Transverse colon (tissue), 4 donors: ENCODE measurements at regions not wholly inside any gene's neighbourhood (a gene's known extent, or its start where the extent isn't known, plus 50 kb on each side); places are given as distances from the start of the nearest gene placed in this dataset.

Experiments used
- DNase-seq: peaks from one replicate; pipeline ENCODE4 v3.0.0-alpha.2; 2019
- H3K27ac ChIP-seq, 4 donors: fragments of 200-600 bp; sonication (generic); 2 replicates each; pipeline ENCODE4 v1.5.1; 2016 to 2018; ENCODE audit warnings: inconsistent platforms in 4 of 4
- H3K27me3 ChIP-seq: fragments of 200-600 bp; sonication (generic); 2 replicates; pipeline ENCODE4 v1.5.1; 2017; ENCODE audit warnings: inconsistent platforms
- H3K36me3 ChIP-seq, 4 donors: fragments of 200-600 bp; sonication (generic); 2 replicates each; pipeline ENCODE4 v1.5.1; 2017 to 2019; ENCODE audit warnings: inconsistent platforms in 4 of 4
- H3K4me1 ChIP-seq, 4 donors: fragments of 200-600 bp; sonication (generic); 2 replicates each; pipeline ENCODE4 v1.5.1; 2017 to 2020; ENCODE audit warnings: inconsistent platforms in 4 of 4
- H3K4me3 ChIP-seq, 4 donors: fragments of 200-600 bp; sonication (generic); 1 replicate in 1 of 4; 2 replicates in 3 of 4; pipeline versions ENCODE4 v1.5.1 to v1.6.1; 2017 to 2019; ENCODE audit warnings: inconsistent platforms in 4 of 4
- H3K9me3 ChIP-seq, 2 donors: fragments of 200-600 bp; sonication (generic); 2 replicates each; pipeline ENCODE4 v1.5.1; 2017 to 2019; ENCODE audit warnings: inconsistent platforms in 2 of 2
- EP300 ChIP-seq: sonication (generic); formaldehyde crosslinking; IDR thresholded peaks from one replicate; pipeline ENCODE4 v1.6.1; 2017; ENCODE audit warnings: antibody characterized with exemption, low read depth
- POLR2A ChIP-seq: fragments of 450-650 bp; IDR thresholded peaks from one replicate; pipeline ENCODE4 v1.6.1; 2016; ENCODE audit warnings: antibody characterized with exemption, mild to moderate bottlenecking, moderate library complexity
- POLR2AphosphoS5 ChIP-seq, 3 donors: sonication (generic); formaldehyde crosslinking; IDR thresholded peaks; one replicate each; pipeline ENCODE4 v1.6.1; 2016; ENCODE audit warnings: antibody characterized with exemption in 3 of 3
- WGBS, 2 donors: methylation state at CpG; one replicate each; pipeline ENCODE4 v1.1.5; 2018; ENCODE audit warnings: low coverage in 1 of 2; 5-methylcytosine and 5-hydroxymethylcytosine counted together
- in situ Hi-C, 4 donors: fragments of 200-750 bp; cut with MboI; loops; one replicate each; pipeline versions ENCODE4 v1.15.0 to v1.15.1; 2017; ENCODE audit warnings: low sequenced_read_pairs in 3 of 4, low pct_ligation_motif_present in 1 of 4, low pct_unique_long_range_greater_than_20kb in 1 of 4
- intact Hi-C: fragments of 100-400 bp; cut with DNase I; formaldehyde crosslinking; loops from one replicate; pipeline ENCODE4 v1.15.1; 2023; ENCODE audit warnings: low total_unique reads
- TF ChIP-seq, protein P1 (sequence below), 5 experiments: fragments of 200-600 bp in 3 of 5; fragments of 450-650 bp in 2 of 5; sonication (generic) in 3 of 5; IDR thresholded peaks; 1 replicate in 2 of 5; 2 replicates in 3 of 5; pipeline ENCODE4 v1.5.1; 2016 to 2017; ENCODE audit warnings: antibody characterized with exemption in 5 of 5, inconsistent platforms in 3 of 5, mild to moderate bottlenecking in 2 of 5, moderate library complexity in 1 of 5

DNA sequence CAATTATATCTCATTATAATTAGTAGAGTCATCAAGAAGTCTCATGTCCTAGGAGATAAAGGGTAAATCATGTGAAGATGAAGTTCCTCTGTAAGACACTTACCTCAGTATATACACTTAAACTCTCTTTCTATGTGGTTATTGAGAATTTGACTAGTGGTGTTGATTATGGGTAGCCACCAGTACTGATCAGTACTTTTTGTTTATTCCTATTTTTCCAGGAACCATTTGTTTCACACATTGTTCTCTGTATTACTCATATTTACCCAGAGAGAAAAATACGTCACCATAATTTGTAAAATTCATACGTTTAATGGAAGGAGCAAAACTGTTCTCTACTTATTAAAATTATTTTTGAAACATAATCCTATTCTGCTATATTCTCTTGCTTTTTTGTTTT lies 55.8 kb upstream of the PRDM8 start:
- in situ Hi-C loops: no loop called here
- intact Hi-C loops: no loop called here
- no peaks in the 10 kb centered on the region for H3K27me3 ChIP-seq
- no peak overlapping the region for H3K27ac ChIP-seq
- DNase-seq: no peak
- TF ChIP-seq, protein P1, sequence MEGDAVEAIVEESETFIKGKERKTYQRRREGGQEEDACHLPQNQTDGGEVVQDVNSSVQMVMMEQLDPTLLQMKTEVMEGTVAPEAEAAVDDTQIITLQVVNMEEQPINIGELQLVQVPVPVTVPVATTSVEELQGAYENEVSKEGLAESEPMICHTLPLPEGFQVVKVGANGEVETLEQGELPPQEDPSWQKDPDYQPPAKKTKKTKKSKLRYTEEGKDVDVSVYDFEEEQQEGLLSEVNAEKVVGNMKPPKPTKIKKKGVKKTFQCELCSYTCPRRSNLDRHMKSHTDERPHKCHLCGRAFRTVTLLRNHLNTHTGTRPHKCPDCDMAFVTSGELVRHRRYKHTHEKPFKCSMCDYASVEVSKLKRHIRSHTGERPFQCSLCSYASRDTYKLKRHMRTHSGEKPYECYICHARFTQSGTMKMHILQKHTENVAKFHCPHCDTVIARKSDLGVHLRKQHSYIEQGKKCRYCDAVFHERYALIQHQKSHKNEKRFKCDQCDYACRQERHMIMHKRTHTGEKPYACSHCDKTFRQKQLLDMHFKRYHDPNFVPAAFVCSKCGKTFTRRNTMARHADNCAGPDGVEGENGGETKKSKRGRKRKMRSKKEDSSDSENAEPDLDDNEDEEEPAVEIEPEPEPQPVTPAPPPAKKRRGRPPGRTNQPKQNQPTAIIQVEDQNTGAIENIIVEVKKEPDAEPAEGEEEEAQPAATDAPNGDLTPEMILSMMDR (IDR thresholded peaks at IDR 0.05): no peak
- TF ChIP-seq POLR2AphosphoS5 (IDR thresholded peaks at IDR 0.05): no peak
- H3K36me3 ChIP-seq: no peaks in the 10 kb centered on the region
- H3K4me3 ChIP-seq: no peak overlapping the region
- WGBS, 2 donors: 74 to 86% methylated on average over 2 of the region's 2 CpGs
- H3K4me1 ChIP-seq: peaks cover 0 to 16% (median 2%) of the 10 kb centered on the region in 4 donors
- no peaks in the 10 kb centered on the region for H3K9me3 ChIP-seq

DNA sequence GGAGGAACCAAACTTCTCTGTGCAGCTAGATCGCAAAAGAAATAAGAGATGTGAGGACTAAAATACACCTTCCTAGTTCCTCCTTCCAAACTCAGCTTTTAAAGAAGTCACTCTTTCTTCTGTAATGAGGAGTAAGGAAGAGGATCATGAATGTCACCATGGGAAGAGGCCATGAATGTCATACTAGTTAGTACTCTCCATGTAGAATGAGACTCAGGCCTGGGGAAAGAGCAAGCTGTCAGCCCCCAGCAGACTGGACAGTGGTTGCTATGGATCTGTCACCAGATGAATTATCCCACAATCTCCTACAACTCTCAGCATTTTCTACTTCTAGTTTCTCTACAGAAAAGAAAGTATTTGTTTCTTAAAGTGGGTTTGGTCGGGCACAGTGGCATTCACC lies 57.1 kb upstream of the PRDM8 start:
- peaks cover 0 to 27% (median 2%) of the 10 kb centered on the region in 4 donors for H3K4me1 ChIP-seq
- H3K4me3 ChIP-seq: no peak overlapping the region
- H3K27me3 ChIP-seq: no peaks in the 10 kb centered on the region
- H3K36me3 ChIP-seq: no peaks in the 10 kb centered on the region
- no peaks in the 10 kb centered on the region for H3K9me3 ChIP-seq
- in situ Hi-C loops (no loop called here), intact Hi-C loops (no loop called here)
- WGBS, 2 donors: 64 to 95% methylated on average over 2 of the region's 2 CpGs
- DNase-seq: no peak
- TF ChIP-seq, protein P1 (IDR thresholded peaks at IDR 0.05): no peak
- TF ChIP-seq POLR2A (no peak), POLR2AphosphoS5 (IDR thresholded peaks at IDR 0.05) (no peak), EP300 (no peak)
- no peak overlapping the region for H3K27ac ChIP-seq

DNA sequence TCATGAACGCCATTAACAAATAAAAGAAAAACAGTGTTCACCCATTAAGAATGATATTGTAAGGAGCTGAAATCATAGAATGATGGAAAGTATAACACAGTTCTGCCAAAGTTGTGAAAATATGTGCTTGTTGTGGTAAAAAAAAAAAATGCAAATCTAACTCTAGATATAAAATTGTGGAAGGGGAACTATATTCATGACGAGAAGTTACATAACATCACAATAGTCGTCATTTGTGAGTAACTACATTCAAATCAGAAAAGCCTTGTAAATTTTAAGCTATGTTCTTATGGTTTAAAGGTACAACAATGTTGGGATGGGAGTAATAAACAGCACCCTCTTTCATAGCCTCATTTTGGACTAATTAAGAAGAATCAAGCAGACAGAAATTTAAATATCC lies 57.6 kb upstream of the PRDM8 start:
- H3K27ac ChIP-seq: no peak overlapping the region
- no peak for DNase-seq
- H3K27me3 ChIP-seq: no peaks in the 10 kb centered on the region
- H3K36me3 ChIP-seq: no peaks in the 10 kb centered on the region
- intact Hi-C loops (no loop called here), in situ Hi-C loops (no loop called here)
- no peak overlapping the region for H3K4me3 ChIP-seq
- H3K9me3 ChIP-seq: no peaks in the 10 kb centered on the region
- H3K4me1 ChIP-seq: peaks cover 0 to 28% (median 2%) of the 10 kb centered on the region in 4 donors
- 73 to 79% methylated on average over 2 to 3 of the region's 3 CpGs for WGBS, 2 donors
- TF ChIP-seq EP300 (no peak), POLR2A (no peak), POLR2AphosphoS5 (IDR thresholded peaks at IDR 0.05) (no peak)
- TF ChIP-seq, protein P1 (IDR thresholded peaks at IDR 0.05): no peak

DNA sequence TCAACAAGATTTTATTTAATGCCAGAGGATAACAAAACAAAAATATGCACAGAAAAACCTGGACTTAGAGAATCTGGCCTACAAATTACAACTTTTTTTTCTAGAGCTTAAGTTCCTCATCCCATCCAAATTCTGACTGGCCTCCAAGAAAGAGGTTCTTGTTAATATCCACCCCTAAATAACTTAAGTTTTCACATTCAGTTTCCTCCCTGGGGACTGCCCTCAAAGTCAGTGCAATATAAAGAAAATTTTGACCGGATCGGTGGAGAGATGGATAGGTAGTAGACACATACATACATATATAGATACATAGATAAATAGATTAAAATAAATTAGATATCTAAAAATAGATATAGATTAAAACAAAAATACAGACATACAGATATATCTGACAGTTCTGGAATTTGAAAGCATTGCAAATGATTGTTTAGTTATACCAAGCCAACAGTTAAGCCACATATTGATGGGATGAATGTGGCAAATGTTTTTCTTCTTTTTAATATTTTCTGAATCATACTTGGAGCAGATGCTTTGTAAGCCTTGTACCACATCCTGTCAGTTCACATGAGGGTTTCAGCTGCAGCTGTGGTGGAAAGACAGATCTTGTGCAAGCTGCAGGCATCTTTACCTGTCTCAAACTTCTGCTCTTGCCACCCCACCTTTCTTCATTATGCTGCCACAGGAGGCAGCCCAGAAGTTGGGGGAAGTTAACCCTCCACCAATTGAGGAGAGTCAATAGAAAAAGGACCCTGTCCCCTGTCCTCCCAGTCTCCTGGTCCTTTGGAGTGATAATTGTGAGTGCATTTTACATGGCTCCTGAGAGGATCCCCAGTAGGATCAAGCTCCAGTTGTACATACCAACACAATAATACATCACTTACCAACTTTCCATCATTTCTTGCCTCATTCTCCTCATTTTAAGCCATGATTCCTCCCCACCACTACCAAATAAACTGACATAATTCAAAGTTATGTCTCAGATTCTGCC lies 58.5 kb upstream of the PRDM8 start:
- no peak overlapping the region for H3K4me3 ChIP-seq
- peak overlapping the region in 1 of 4 donors; percentile 9 for H3K27ac ChIP-seq
- TF ChIP-seq POLR2AphosphoS5 (IDR thresholded peaks at IDR 0.05) (no peak), EP300 (no peak), POLR2A (no peak)
- TF ChIP-seq, protein P1 (IDR thresholded peaks at IDR 0.05): no peak
- H3K27me3 ChIP-seq: no peaks in the 10 kb centered on the region
- peaks cover 0 to 28% (median 2%) of the 10 kb centered on the region in 4 donors for H3K4me1 ChIP-seq
- H3K36me3 ChIP-seq: no peaks in the 10 kb centered on the region
- in situ Hi-C loops (no loop called here), intact Hi-C loops (no loop called here)
- 66% methylated on average over 2 of the region's 2 CpGs; no CpG with 5 or more reads in 1 of the 2 donors for WGBS, 2 donors
- no peaks in the 10 kb centered on the region for H3K9me3 ChIP-seq
- DNase-seq: peak; percentile 8
